ENCODE measurements at regions not wholly inside any gene's neighbourhood (a gene's known extent, or its start where the extent isn't known, plus 50 kb on each side); places are given as distances from the start of the nearest gene placed in this dataset.

DNA sequence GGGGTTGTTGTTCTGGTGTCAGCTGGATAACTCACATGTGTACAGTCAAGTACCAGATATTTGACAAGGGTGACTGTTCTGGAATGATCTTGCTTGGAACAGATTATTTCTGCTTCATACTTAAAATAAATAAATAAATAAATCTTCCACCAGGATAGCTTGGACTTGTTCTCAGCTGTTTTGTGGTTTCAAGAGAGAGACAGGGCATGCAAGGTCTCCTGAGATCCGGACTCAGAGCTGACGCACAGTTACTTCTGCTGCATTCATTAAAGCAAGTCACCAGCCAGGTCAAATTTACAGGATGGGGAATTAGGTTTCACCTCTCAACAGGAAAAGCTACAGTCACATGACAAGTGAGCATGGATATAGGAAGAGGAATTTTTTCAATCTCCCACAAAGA lies 285.0 kb upstream of the SPTLC3 start:
- H3K4me3 ChIP-seq (ENCODE audit: control insufficient read depth, low read depth, low read length) = no peak overlapping the region
- TF ChIP-seq CTCF (conservative IDR thresholded peaks at IDR 0.05; ENCODE audit: control insufficient read depth, insufficient read depth, low read depth, low read length) = no peak
- DNase-seq (ENCODE audit: low read depth) = no peak

- no peak for DNase-seq (ENCODE audit: low read depth)
- no peak overlapping the region for H3K4me3 ChIP-seq (ENCODE audit: control insufficient read depth, low read depth, low read length)
- TF ChIP-seq CTCF (conservative IDR thresholded peaks at IDR 0.05; ENCODE audit: control insufficient read depth, insufficient read depth, low read depth, low read length) = no peak
These were observed 280.0 kb upstream of the SPTLC3 start for GRCh38 chr20:12728782-12729181.

GRCh38 chr20:12729326-12729725 lies 279.4 kb upstream of the SPTLC3 start:
- no peak for DNase-seq (ENCODE audit: low read depth)
- no peak for TF ChIP-seq CTCF (conservative IDR thresholded peaks at IDR 0.05; ENCODE audit: control insufficient read depth, insufficient read depth, low read depth, low read length)
- no peak overlapping the region for H3K4me3 ChIP-seq (ENCODE audit: control insufficient read depth, low read depth, low read length)

DNA sequence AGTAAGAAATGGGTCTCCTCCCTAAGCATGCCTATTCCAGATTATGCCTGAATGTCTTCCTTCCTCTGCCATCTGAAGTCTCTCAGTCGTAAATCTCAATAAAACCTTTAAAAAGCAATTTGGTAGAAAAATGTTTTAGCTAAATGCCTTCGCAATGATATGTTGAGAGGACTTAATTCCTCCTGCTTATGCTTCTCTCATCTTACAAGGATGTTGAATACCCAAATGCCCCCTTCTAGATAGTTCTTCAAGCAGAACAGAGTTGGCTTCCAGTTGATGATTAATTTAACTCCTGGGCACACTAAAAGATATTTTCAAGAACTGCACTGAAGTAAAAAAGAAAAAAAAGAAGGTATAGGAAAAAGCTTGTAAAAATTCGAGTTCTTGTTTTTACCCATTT lies 275.0 kb upstream of the SPTLC3 start:
- no peak for DNase-seq (ENCODE audit: low read depth)
- no peak overlapping the region for H3K4me3 ChIP-seq (ENCODE audit: control insufficient read depth, low read depth, low read length)
- TF ChIP-seq CTCF (conservative IDR thresholded peaks at IDR 0.05; ENCODE audit: control insufficient read depth, insufficient read depth, low read depth, low read length) = no peak

DNA sequence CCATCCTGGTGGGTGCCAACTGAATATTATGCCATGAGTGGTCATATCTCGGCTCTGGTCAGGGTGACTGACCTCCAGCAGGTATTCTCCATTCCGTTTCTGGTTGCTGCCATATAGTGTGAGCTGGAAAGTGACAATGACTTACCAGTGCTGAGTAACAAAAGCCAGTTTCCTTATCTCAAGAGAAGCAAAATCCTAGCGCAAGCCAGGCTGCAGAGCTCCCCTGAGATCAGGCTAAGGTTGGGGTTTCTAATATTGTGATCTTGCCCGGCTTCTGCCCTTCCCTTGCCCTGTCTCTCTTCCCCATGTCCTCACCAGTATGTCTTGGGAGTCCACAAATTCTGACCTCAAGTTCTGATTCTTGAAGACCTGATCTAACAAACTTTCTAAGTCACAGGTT lies 271.3 kb upstream of the SPTLC3 start:
- no peak for TF ChIP-seq CTCF (conservative IDR thresholded peaks at IDR 0.05; ENCODE audit: control insufficient read depth, insufficient read depth, low read depth, low read length)
- H3K4me3 ChIP-seq (ENCODE audit: control insufficient read depth, low read depth, low read length) = no peak overlapping the region
- no peak for DNase-seq (ENCODE audit: low read depth)

DNA sequence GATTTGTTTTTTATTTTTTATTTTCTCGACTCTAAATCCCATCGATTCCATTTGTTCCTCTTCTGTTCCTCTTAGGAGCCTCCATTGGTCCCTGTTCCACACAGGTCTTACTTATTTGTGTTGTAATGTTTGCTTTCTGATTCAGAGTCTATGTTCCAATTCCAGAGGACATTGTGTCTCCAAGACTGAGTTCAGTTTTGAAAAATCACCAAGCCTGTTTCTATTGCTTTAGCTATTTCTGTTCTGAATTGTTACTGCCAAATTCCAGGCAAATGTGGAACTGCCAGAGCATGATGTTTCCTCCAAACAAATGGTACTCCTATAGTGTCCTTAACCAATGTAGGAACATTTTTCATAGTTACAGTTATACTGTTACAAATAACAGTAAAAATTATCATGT lies 270.9 kb upstream of the SPTLC3 start:
- TF ChIP-seq CTCF (conservative IDR thresholded peaks at IDR 0.05; ENCODE audit: control insufficient read depth, insufficient read depth, low read depth, low read length) = no peak
- DNase-seq (ENCODE audit: low read depth) = no peak
- no peak overlapping the region for H3K4me3 ChIP-seq (ENCODE audit: control insufficient read depth, low read depth, low read length)

DNA sequence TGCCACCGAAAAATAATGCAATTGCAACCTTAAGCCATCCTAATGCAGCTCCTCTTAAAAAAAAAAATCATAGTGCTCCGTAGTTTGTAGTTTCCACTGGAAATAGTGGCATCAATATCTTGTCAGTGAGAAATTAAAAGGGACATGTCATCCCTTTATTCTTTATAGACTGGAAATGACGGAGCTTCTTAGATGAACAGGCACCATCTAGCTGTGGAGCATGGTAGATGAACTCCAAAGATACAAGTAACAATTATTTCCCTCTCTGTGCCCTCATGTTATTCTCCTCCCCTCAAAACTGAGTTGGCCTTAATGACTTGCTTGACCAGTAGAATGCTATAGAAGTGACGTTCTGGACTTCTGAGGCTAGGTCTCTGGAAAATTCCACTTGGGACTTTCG lies 268.1 kb upstream of the SPTLC3 start:
- no peak for TF ChIP-seq CTCF (conservative IDR thresholded peaks at IDR 0.05; ENCODE audit: control insufficient read depth, insufficient read depth, low read depth, low read length)
- H3K4me3 ChIP-seq (ENCODE audit: control insufficient read depth, low read depth, low read length) = no peak overlapping the region
- no peak for DNase-seq (ENCODE audit: low read depth)
